ENCODE measurements at regions not wholly inside any gene's neighbourhood (a gene's known extent, or its start where the extent isn't known, plus 50 kb on each side); places are given as distances from the start of the nearest gene placed in this dataset.

DNA sequence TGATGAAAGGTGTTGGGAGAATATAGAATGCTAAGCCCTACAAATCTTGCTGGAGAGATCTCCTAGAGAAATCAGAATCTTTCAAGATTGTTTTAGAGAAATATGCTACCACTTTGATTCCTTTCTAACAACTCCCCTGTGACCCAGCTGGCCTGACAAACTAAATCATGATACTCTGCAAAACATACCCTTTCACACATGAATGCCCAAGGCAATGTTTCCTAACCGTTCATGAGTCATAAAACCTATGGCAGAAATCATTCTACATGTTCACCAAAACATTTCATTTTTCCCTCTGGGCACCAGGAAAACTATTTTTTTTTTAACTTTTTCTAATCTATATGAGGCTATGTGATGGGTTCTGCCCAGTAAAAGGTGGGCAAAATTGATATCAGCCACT lies 77.8 kb upstream of the SETBP1 start:
- no peak for DNase-seq (ENCODE audit: low spot score)
- no peak for ATAC-seq

- no peak for DNase-seq (ENCODE audit: low spot score)
- no peak for ATAC-seq
These were observed 71.3 kb upstream of the SETBP1 start for GRCh38 chr18:44609181-44609941.

GRCh38 chr18:44620812-44621211 lies 59.9 kb upstream of the SETBP1 start:
- ATAC-seq: no peak
- no peak for DNase-seq (ENCODE audit: low spot score)

DNA sequence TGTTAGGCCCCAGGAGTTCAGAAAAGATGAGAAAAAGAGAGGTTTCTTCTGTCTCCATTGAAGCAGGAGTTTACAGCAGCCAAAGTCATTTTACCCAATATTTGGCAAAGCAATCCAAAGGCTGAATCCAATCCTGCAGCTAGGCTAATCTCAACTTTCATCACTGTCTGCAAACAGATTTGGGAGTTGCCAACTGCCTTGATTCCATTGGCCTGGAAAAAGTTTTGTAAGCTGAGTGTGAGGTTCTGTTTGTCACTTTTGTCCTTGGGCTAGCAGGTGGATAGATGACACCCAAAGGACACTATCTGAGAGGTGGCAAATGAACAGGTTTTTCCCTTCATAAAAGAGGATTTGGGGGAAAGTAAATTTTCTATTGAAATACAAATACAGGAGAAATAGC lies 56.6 kb upstream of the SETBP1 start:
- ATAC-seq: peak; percentile 93

GRCh38 chr18:44625386-44625785 lies 55.3 kb upstream of the SETBP1 start:
- no peak for ATAC-seq
- DNase-seq (ENCODE audit: low spot score): no peak

More for the DNA sequence above, 56.6 kb upstream of the SETBP1 start:
- peak; percentile 56 for DNase-seq (ENCODE audit: low spot score)

DNA sequence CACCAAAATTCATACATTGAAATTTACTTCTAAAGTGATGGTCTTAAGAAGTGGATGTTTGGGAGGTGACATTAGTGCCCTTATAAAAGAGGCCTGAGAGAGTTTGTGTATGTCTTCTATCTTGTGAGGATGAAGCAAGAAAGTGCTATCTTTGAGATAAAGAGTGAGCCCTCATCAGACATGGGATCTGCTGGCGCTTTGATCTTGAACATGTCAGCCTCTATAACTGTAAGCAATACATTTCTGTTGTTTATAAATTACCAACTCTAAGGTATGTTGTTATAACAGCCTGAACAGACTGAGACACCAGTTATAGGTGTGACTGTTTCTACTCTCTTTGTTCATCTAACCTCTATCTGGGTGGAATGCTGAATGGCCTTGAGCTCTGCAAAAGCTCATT lies 54.5 kb upstream of the SETBP1 start:
- ATAC-seq (no peak), DNase-seq (ENCODE audit: low spot score) (no peak)

GRCh38 chr18:44626807-44627206 lies 53.9 kb upstream of the SETBP1 start:
- ATAC-seq (no peak), DNase-seq (ENCODE audit: low spot score) (no peak)

DNA sequence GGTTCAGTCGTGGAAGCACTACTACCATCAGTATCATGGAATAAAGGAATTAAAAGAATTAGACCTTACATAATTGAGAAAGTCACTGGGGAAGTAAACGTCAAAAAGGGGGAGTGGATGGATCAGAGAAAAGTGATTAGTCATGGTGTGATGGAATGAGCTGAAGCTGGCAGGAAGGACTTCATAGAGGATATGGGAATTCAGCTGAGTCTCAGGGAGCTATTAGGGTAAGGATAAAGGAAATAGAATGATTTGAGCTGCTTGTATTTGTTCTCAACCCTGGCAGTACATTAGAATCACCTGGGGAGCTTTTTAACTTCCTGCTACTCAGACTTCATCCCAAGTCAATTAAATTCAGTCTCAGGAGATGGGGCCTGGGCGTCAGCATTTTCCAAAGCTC lies 53.4 kb upstream of the SETBP1 start:
- DNase-seq (ENCODE audit: low spot score): no peak
- no peak for ATAC-seq

GRCh38 chr18:44629406-44629805 lies 51.3 kb upstream of the SETBP1 start:
- ATAC-seq (no peak), DNase-seq (ENCODE audit: low spot score) (no peak)

DNA sequence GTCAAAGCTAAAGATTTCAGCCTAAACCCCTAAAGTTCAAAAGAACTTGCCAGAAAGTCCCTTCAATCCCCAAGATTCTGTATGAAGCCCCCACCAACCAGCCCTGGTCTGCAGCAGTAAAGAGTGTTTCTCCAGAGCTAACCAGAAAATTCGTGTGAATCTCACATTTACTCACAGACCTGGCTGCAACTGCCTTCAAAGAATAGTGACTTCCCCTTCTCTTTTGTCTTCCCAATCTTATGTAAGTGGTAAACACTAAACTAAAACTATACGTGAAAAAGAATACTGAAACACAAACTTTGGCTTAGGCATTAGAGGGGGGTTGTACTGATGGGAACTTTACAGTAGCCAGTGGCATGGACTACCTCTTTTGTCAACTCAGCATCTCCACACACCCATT lies 50.6 kb upstream of the SETBP1 start:
- ATAC-seq: no peak
- no peak for DNase-seq (ENCODE audit: low spot score)

Measured in left lobe of liver (tissue), 2 donors.